ENCODE measurements at regions not wholly inside any gene's neighbourhood (a gene's known extent, or its start where the extent isn't known, plus 50 kb on each side); places are given as distances from the start of the nearest gene placed in this dataset.

GRCh38 chr4:163681208-163681821, 186.8 kb downstream of the TMA16 start:
- TF ChIP-seq CTCF (IDR thresholded peaks at IDR 0.05; ENCODE audit: low read depth, low read length) (peak; percentile 55), POLR2A (IDR thresholded peaks at IDR 0.05; ENCODE audit: extremely low read depth, insufficient read length) (no peak)

All from NB4 (cell line).